HG02870 (cell line): ENCODE measurements at regions not wholly inside any gene's neighbourhood (a gene's known extent, or its start where the extent isn't known, plus 50 kb on each side); places are given as distances from the start of the nearest gene placed in this dataset.
"Not testable (repeated sequence)": the region's sequence is repeated elsewhere in the genome, so short reads cannot be mapped to it uniquely, and the experiment has no call there.

Experiments used
- ATAC-seq: cut with Tn5 transposase; IDR thresholded peaks from one replicate; pipeline ENCODE4 v1.9.1; 2021; ENCODE audit warnings: mild to moderate bottlenecking, moderate library complexity; ENCODE audit not compliant: unreplicated experiment

- ATAC-seq: no peak
Observed at GRCh38 chr4:79666112-79666511, 258.1 kb upstream of the GK2 start.

DNA sequence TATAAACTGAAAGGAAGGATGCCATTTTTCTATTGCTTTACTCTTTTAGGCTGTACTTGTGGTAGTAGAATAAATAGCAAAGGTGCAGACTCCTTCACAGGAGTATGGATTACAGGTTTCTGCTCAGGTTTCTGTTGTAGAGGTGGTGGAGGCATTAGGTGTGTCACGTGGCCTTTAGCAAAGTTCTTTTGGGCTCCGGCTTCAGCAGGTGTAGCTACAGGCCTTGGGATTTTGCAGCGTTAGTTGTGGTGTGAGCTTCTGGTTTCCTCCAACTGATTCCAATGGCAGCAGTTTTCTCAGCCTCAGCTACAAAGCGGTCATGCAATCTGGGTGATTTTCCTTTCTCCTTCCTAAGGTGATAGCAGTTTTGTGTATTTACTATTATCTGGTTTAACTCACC is 255.8 kb upstream of the GK2 start:
- ATAC-seq: no peak

- ATAC-seq: no peak
Observed at GRCh38 chr4:79663141-79663540, 255.1 kb upstream of the GK2 start.

DNA sequence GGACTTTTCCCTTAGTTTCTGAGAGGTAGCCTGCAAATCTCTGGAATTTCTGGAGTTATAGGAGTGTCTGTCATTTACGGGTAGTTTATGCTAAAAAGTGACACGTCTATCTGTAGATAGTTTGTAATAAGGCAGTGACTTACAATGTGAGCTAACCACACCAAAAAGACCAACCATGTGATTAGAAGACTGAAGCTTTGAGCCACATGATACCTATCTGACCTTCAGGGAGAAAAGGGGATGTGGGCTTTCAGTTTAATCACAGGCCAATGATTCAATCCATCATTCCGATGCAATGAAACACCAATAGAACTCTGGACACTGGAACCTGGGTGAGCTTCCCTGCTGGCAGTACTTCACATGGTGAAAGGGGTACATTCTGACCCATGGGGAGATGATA is 254.6 kb upstream of the GK2 start:
- no peak for ATAC-seq

- ATAC-seq: no peak
Observed at GRCh38 chr4:79661196-79661595, 253.2 kb upstream of the GK2 start.

DNA sequence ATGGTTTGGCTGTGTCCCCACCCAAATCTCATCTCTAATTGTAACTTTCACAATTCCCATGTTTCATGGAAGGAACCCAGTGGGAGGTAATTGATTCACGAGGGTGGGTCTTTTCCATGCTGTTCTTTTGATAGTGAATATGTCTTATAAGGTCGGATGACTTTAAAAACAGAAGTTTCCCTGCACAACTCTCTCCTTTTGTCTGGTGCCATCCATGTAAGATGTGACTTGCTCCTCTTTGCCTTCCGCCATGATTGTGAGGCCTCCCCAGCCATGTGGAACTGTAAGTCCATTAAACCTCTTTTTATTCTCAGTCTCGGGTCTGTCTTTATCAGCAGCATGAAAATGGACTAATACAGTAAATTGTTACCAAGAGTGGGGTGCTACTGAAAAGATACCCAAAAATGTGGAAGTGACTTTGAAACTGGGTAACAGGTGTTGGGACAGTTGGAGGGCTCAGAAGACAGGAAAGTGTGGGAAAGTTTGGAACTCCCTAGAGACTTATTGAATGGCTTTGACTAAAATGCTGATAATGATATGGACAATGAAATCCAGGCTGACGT is 251.4 kb upstream of the GK2 start:
- not testable (repeated sequence) for ATAC-seq

GRCh38 chr4:79657379-79657778 is 249.4 kb upstream of the GK2 start:
- no peak for ATAC-seq

DNA sequence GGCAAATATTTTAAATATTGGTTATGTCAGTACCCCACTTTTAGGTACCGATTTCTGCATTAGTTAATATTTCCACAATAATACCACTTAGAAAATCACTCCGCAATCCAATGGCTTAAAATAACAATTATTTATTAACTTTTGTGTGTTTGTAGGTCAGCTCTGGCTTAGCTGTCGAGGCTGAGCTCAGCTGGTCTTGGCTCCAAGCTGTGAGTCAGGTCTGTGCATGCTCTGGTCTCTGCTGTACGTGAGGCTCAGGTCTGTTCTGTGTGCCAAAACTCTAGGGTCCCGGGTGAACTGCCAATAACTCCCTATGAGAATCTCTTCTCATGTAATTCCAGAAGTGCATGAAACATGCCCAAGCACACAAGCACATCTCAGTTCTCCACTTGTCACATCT is 245.8 kb upstream of the GK2 start:
- ATAC-seq: no peak

DNA sequence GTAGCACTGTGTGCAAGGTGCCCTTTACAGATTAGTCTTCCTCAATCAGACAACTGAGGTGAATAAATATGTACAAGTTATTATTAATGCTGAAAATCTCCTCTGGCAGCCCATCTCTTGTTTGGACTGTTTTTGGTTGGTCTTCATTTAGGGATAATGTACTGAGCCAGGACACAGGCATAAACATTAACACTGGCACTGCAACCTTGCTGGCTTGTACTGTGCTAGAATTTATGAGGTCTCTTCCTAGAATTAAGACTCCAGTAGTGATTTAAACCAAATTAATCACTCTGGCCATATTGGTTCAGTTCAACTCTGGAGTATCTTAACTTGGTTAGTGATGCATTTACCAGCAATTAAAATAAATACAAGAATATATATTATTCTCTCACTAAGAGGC is 244.7 kb upstream of the GK2 start:
- no peak for ATAC-seq

DNA sequence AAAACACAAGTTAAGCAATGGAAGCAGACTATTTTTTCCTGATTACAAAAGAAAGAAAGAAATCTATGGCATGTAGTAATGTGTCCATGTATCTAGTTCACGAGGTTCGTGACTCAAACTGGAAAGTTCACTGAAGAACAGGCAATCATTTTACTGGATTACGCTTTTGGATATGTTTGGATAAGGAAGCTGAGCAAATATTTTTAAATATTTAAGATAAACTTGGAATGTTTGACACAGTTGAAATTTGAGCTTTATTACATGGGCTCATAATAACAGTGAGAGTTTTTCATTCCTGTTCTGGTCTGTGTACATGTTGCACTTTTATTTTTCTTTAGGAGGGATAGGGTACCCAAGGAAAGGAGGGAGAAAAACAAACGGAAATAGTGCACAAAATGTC is 244.2 kb upstream of the GK2 start:
- no peak for ATAC-seq

DNA sequence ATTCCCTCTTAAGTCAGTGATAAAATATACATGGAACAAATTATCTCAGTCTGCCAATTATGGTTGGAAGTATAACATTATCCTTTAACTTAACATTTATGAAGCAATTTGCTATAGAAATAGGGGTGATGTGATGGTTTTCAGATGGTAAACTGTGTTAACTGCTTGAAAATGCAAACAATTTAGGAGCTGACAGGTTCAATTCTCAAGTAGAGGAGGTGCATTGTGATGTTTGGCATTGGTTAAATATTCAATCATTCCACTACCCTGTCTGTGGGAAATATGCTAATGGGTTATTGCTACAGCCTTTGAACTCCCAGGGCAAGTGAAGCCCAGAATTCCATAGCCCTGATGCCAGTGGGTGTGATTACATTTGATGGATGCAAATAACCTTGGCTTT is 243.4 kb upstream of the GK2 start:
- no peak for ATAC-seq

DNA sequence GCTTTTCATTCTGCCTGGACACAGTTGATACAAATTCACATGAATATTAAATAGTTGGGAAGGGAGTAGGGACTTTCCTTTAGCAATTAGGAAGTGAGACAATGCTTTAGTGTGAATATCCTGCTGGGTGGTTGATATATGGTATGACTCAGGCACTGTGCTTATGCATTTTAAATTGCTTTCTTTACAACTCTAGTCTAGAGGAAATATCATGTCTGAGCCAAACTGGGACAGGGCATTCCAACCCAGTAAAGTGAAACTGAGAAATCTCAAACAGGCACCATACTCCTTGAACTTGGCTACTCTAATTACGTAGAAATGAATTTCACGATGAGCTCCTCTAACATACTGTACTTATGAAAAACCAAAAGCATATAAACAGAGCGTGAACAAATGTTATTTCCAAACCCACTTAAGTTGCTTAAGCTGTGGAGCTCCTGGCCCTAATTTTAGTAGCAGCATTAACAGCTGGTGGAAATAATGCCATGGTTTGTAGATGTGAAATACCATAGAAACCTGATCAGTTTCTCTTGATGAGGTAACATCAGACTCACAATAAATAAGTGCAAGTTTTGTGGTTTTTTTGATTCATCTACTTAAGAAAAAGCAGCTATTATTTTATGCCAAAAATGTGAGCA is 242.9 kb upstream of the GK2 start:
- ATAC-seq: no peak

- ATAC-seq: no peak
Observed at GRCh38 chr4:79650217-79650616, 242.2 kb upstream of the GK2 start.

GRCh38 chr4:79645942-79646341 is 237.9 kb upstream of the GK2 start:
- ATAC-seq: no peak

- no peak for ATAC-seq
Observed at GRCh38 chr4:79638735-79639134, 230.7 kb upstream of the GK2 start.

DNA sequence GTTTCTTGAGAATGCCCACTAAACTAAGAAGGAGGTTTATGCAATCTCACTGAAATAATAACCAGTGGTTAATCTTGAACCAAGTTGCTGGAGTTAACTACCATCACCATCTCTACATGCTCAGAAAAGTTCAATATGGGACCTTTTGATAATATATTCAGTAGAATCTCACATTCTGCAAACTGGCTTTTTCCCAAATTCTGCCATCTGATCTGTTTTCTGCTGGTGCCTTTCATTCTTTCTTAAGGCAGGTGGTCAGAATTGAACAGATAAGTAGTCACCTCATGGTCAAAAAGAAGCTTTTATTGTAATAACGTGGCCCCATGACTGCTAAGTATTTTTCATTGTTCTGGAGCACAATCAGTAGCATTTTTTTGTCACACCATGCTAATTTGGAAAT is 229.0 kb upstream of the GK2 start:
- no peak for ATAC-seq

GRCh38 chr4:79634111-79634510 is 226.1 kb upstream of the GK2 start:
- no peak for ATAC-seq

DNA sequence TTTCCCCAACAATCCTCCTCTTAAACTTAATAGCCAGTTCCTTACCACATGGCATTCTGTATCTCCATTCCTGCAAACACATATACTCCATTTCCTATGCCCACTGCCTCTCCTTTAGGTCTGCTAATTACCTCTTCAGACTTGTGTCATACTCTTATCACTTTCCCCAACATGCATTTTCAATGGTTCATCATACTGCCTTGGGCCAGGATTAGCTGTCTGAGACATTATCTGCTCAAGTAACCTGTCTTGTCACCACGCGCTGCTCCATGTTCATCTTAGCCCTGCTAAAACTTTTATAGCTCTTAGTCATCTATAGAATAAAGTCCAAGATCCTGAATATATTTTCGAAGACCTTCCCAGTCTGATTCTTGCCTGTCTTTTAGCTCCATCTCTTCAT is 224.1 kb upstream of the GK2 start:
- no peak for ATAC-seq

GRCh38 chr4:79626611-79627010 is 218.6 kb upstream of the GK2 start:
- no peak for ATAC-seq

DNA sequence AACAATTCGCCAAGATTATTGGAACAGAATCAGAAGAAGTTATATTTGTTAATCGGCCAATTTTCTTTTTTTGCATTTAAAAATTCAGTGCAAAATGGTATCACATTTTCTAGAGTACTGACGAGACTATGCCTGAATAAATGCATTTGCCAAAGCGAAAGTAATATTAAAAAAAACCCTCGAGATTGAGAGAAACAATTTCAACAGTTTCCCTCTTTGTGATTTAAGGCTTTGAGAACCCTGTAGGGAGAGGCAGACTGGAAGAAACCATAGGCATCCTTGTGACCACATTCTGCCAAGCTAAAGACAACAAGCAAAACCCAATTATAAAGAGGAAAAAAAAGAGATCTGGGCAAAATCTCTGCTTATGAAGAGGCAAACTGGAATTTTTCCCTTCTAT is 218.1 kb upstream of the GK2 start:
- no peak for ATAC-seq

GRCh38 chr4:79625361-79625760 is 217.3 kb upstream of the GK2 start:
- ATAC-seq: no peak

DNA sequence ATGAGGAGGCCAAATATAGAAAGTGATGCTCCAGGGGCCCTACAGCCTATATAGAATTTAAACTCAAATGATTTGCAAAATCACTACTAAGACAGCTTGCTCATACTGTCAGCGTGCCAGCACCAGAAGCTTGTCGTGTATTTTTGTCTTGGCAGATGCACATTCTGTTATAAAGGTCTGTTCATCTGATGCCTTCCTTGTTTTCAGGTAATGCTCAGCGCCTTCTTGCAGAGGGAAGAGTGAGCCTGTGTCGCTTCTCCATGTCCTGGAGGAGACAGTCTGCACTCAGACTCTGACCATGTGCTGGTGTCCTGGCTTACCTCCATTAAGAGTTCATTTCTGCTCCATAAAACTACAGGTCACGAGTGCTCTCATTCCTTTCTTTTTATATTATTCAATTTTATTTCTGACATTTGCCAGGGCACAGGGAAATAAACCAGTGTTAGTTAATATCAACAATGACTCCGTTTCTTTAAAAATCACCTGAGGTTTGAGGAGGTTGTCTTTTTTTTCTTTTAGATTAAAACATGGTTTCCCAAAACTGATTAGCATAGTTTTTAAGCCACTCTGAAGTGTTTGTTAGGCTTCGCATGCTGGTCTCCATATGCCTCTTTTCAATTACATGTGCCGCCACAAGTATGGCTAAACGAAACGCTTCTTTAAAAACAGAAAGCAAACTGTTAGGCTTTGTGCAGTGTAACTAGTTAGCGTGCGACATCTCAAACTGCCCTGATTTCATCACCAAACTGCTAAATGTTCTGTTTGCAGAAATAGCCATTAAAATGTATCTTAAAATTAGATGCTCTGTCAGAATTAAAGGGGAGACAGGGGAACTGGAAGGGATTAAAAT is 215.2 kb upstream of the GK2 start:
- ATAC-seq: no peak
